ENCODE measurements at regions not wholly inside any gene's neighbourhood (a gene's known extent, or its start where the extent isn't known, plus 50 kb on each side); places are given as distances from the start of the nearest gene placed in this dataset.

GRCh38 chr7:112887337-112887736, 97.1 kb upstream of the TMEM168 start:
- H3K14ac ChIP-seq (ENCODE audit: insufficient read depth, low read length) = no peak overlapping the region
- H3K4me1 Mint-ChIP-seq = peaks cover 14 to 16% of the 10 kb centered on the region in 2 experiments
- H2AK5ac ChIP-seq (ENCODE audit: insufficient read length, low read length) = no peak overlapping the region
- H3K18ac ChIP-seq (ENCODE audit: insufficient read length, low read depth, low read length) = no peak overlapping the region
- H3K9me3 Mint-ChIP-seq = peaks cover 0 to 2% of the 10 kb centered on the region in 2 experiments; a peak in 1 of 5 replicates
- no peak overlapping the region for H3K4ac ChIP-seq (ENCODE audit: low read depth, low read length)
- H3K4me1 ChIP-seq (ENCODE audit: insufficient read depth, low read length) = peaks cover 2% of the 10 kb centered on the region; the same call in 1 of the 2 replicates
- no peak overlapping the region for H4K91ac ChIP-seq (ENCODE audit: insufficient read length, low read depth, low read length)
- no peak overlapping the region for H3K9ac ChIP-seq (ENCODE audit: extremely low read depth, insufficient read length, low read length)
- no peak overlapping the region for H3K27ac ChIP-seq (ENCODE audit: insufficient read length, low read depth, low read length)
- H3K4me2 ChIP-seq (ENCODE audit: insufficient read depth, insufficient read length, low read length) = no peak overlapping the region
- peaks cover 11 to 24% (median 20%) of the 10 kb centered on the region in 3 experiments for H3K36me3 Mint-ChIP-seq (ENCODE audit: insufficient read depth in 1 of 3, low read depth in 3 of 3)
- no peak overlapping the region for H2AFZ ChIP-seq (ENCODE audit: low read length)
- no peaks in the 10 kb centered on the region for H3K9me3 ChIP-seq (ENCODE audit: control insufficient read depth, low read depth, low read length)
- H2BK15ac ChIP-seq (ENCODE audit: low read depth, low read length) = no peak overlapping the region
- no peak overlapping the region for H3K23ac ChIP-seq (ENCODE audit: insufficient read length, low read depth, low read length)
- H3K79me2 ChIP-seq (ENCODE audit: insufficient read depth, low read length) = no peaks in the 10 kb centered on the region
- H2BK120ac ChIP-seq (ENCODE audit: low read depth, low read length, poor library complexity, severe bottlenecking) = no peak overlapping the region
- H3K56ac ChIP-seq (ENCODE audit: insufficient read length, low read depth, low read length) = no peak overlapping the region
- H4K8ac ChIP-seq (replicated peaks; ENCODE audit: insufficient read length, low read depth, low read length) = no peak overlapping the region
- no peaks in the 10 kb centered on the region for H3K23me2 ChIP-seq (ENCODE audit: insufficient read length, low read depth, low read length, poor library complexity, severe bottlenecking)
- H4K5ac ChIP-seq (ENCODE audit: insufficient read length, low read depth, low read length) = no peak overlapping the region
- no peak for DNase-seq
- no peaks in the 10 kb centered on the region for H4K20me1 ChIP-seq (ENCODE audit: control insufficient read depth, insufficient read depth, insufficient read length)
- H2BK5ac ChIP-seq (ENCODE audit: insufficient read length, low read length) = no peak overlapping the region
- H3K27me3 Mint-ChIP-seq (ENCODE audit: low read depth) = no peaks in the 10 kb centered on the region
- H3K27ac Mint-ChIP-seq = no peak overlapping the region
- no CpG with 5 or more reads among the region's 1 CpG for WGBS (ENCODE audit: extremely low coverage, insufficient read length, low lambda C conversion rate)
- H3T11ph ChIP-seq (ENCODE audit: low read length) = no peak overlapping the region
- no peak for TF ChIP-seq CTCF (conservative IDR thresholded peaks at IDR 0.05)
- no peak overlapping the region for H3K4me3 Mint-ChIP-seq
- H2BK12ac ChIP-seq (ENCODE audit: insufficient read length, low read depth, low read length) = no peak overlapping the region
- H3K27me3 ChIP-seq (ENCODE audit: insufficient read depth, low read length) = no peaks in the 10 kb centered on the region
- no peak overlapping the region for H2BK20ac ChIP-seq (ENCODE audit: low read depth, low read length, poor library complexity, severe bottlenecking)
- no peaks in the 10 kb centered on the region for H3K79me1 ChIP-seq (ENCODE audit: insufficient read depth, low read depth, low read length, poor library complexity, severe bottlenecking)
